GM23338 (cell line): ENCODE measurements at regions not wholly inside any gene's neighbourhood (a gene's known extent, or its start where the extent isn't known, plus 50 kb on each side); places are given as distances from the start of the nearest gene placed in this dataset.

ENCODE experiments used
- ATAC-seq: fragments of 200-7000 bp; cut with Tn5 transposase; 3 replicates; pipeline ENCODE4 v1.9.1; 2020
- DNase-seq: peaks from one replicate; pipeline ENCODE4 v3.0.0-alpha.2; 2015; ENCODE audit warnings: low spot score
- H2AFZ ChIP-seq: fragments of 200-600 bp; sonication (generic); 2 replicates; pipeline ENCODE4 v1.8.0; 2016; ENCODE audit warnings: antibody characterized with exemption, mild to moderate bottlenecking, moderate library complexity
- H3F3A ChIP-seq: fragments of 200-600 bp; sonication (generic); replicated peaks from 2 replicates; pipeline ENCODE4 v1.8.0; 2017; ENCODE audit warnings: antibody characterized with exemption, mixed run types, low read depth
- H3K27ac ChIP-seq: fragments of 200-600 bp; sonication (generic); 2 replicates; pipeline ENCODE4 v1.6.1; 2016; ENCODE audit warnings: low read depth
- H3K27me3 ChIP-seq: fragments of 200-600 bp; sonication (generic); 2 replicates; pipeline ENCODE4 v1.8.0; 2016; ENCODE audit warnings: mild to moderate bottlenecking, mixed run types, moderate library complexity; ENCODE audit not compliant: insufficient read depth
- H3K36me3 ChIP-seq: fragments of 200-600 bp; sonication (generic); 2 replicates; pipeline ENCODE4 v1.8.0; 2016; ENCODE audit warnings: mild to moderate bottlenecking; ENCODE audit not compliant: insufficient read depth
- H3K4me1 ChIP-seq: fragments of 200-600 bp; sonication (generic); 2 replicates; pipeline ENCODE4 v1.8.0; 2016; ENCODE audit warnings: mild to moderate bottlenecking, moderate library complexity; ENCODE audit not compliant: insufficient read depth
- H3K4me2 ChIP-seq: fragments of 200-600 bp; sonication (generic); 2 replicates; pipeline ENCODE4 v1.7.1; 2017; ENCODE audit warnings: mixed run types
- H3K4me3 ChIP-seq: fragments of 200-600 bp; sonication (generic); 2 replicates; pipeline ENCODE4 v1.6.1; 2016; ENCODE audit warnings: mixed run types
- H3K79me2 ChIP-seq: fragments of 200-600 bp; sonication (generic); replicated peaks from 2 replicates; pipeline ENCODE4 v1.8.0; 2017; ENCODE audit warnings: mild to moderate bottlenecking; ENCODE audit not compliant: insufficient read depth
- H3K9me2 ChIP-seq: fragments of 200-600 bp; sonication (generic); 2 replicates; pipeline ENCODE4 v1.8.0; 2017; ENCODE audit not compliant: insufficient read depth
- H4K20me1 ChIP-seq: fragments of 200-600 bp; sonication (generic); replicated peaks from 2 replicates; pipeline ENCODE4 v1.8.0; 2017; ENCODE audit warnings: mild to moderate bottlenecking; ENCODE audit not compliant: insufficient read depth
- H3K27ac Mint-ChIP-seq: 2 replicates; pipeline ENCODE4 v1.8.0; 2020; ENCODE audit warnings: inconsistent platforms, mild to moderate bottlenecking, moderate library complexity, mixed read lengths
- H3K27me3 Mint-ChIP-seq: 3 replicates; pipeline ENCODE4 v1.8.0; 2022; ENCODE audit warnings: low read depth, mild to moderate bottlenecking, moderate library complexity, mixed read lengths, inconsistent platforms; ENCODE audit not compliant: insufficient read depth, poor library complexity
- H3K36me3 Mint-ChIP-seq: 3 replicates; pipeline ENCODE4 v1.8.0; 2021; ENCODE audit warnings: low read depth, mild to moderate bottlenecking, inconsistent platforms, moderate library complexity, mixed read lengths
- H3K4me1 Mint-ChIP-seq: 3 replicates; pipeline ENCODE4 v1.8.0; 2020; ENCODE audit warnings: mild to moderate bottlenecking, inconsistent platforms, mixed read lengths
- H3K4me3 Mint-ChIP-seq: 3 replicates; pipeline ENCODE4 v1.8.0; 2021; ENCODE audit warnings: moderate library complexity, mild to moderate bottlenecking, inconsistent platforms, mixed read lengths
- H3K9me3 Mint-ChIP-seq: 3 replicates; pipeline ENCODE4 v1.8.0; 2020; ENCODE audit warnings: moderate library complexity, mild to moderate bottlenecking, inconsistent platforms, mixed read lengths
- CREB1 ChIP-seq: fragments of 250-450 bp; sonication (Bioruptor Pico); IDR thresholded peaks from 2 replicates; pipeline ENCODE4 v1.5.0; 2020; ENCODE audit warnings: low read depth, mild to moderate bottlenecking, moderate library complexity
- CTCF ChIP-seq, 2 experiments: fragments of 200-600 bp in 1 of 2; sonication (generic) in 1 of 2; conservative IDR thresholded peaks; 2 replicates each; pipeline versions ENCODE4 v1.5.1 to v1.6.1; 2016 to 2017; ENCODE audit warnings: antibody characterized with exemption in 2 of 2, low read depth in 2 of 2, mild to moderate bottlenecking in 2 of 2, moderate library complexity in 1 of 2
- EZH2 ChIP-seq: fragments of 200-600 bp; sonication (generic); IDR thresholded peaks from one replicate; pipeline ENCODE4 v1.8.0; 2017; ENCODE audit warnings: antibody characterized with exemption, mild to moderate bottlenecking, low read depth; ENCODE audit not compliant: unreplicated experiment
- EZH2phosphoT487 ChIP-seq: fragments of 200-600 bp; sonication (generic); IDR thresholded peaks from one replicate; pipeline ENCODE4 v1.8.1; 2018; ENCODE audit warnings: antibody characterized with exemption; ENCODE audit not compliant: unreplicated experiment
- JUNB ChIP-seq: IDR thresholded peaks from one replicate; pipeline ENCODE4 v1.6.1; 2016; ENCODE audit warnings: antibody characterized with exemption; ENCODE audit not compliant: unreplicated experiment
- NANOG ChIP-seq: IDR thresholded peaks from 2 replicates; pipeline ENCODE4 v1.6.1; 2016; ENCODE audit warnings: antibody characterized with exemption, borderline replicate concordance
- POLR2AphosphoS5 ChIP-seq: IDR thresholded peaks from 2 replicates; pipeline ENCODE4 v1.6.1; 2016; ENCODE audit warnings: antibody characterized with exemption, low read depth
- REST ChIP-seq: IDR thresholded peaks from one replicate; pipeline ENCODE4 v1.6.1; 2018; ENCODE audit warnings: antibody characterized with exemption; ENCODE audit not compliant: unreplicated experiment
- STAT1 ChIP-seq: IDR thresholded peaks from one replicate; pipeline ENCODE4 v1.6.1; 2016; ENCODE audit warnings: antibody characterized with exemption; ENCODE audit not compliant: unreplicated experiment
- ZNF114 ChIP-seq: fragments of 250-450 bp; sonication (Bioruptor Pico); IDR thresholded peaks from 2 replicates; pipeline ENCODE4 v1.5.0; 2020; ENCODE audit warnings: mild to moderate bottlenecking, moderate library complexity
- ZNF331 ChIP-seq: fragments of 250-450 bp; sonication (Bioruptor Pico); IDR thresholded peaks from 2 replicates; pipeline ENCODE4 v1.5.0; 2020; ENCODE audit warnings: low read depth, mild to moderate bottlenecking, moderate library complexity
- ZNF462 ChIP-seq: fragments of 250-450 bp; sonication (Bioruptor Pico); IDR thresholded peaks from 2 replicates; pipeline ENCODE4 v1.5.0; 2020; ENCODE audit warnings: mild to moderate bottlenecking, moderate library complexity

- no peaks in the 10 kb centered on the region for H3K4me1 ChIP-seq
- no peak overlapping the region for H2AFZ ChIP-seq
- no peaks in the 10 kb centered on the region for H3F3A ChIP-seq
- Mint-ChIP-seq H3K9me3 (no peaks in the 10 kb centered on the region), H3K4me3 (no peak overlapping the region), H3K27ac (no peak overlapping the region), H3K36me3 (no peaks in the 10 kb centered on the region), H3K4me1 (no peaks in the 10 kb centered on the region), H3K27me3 (peaks cover 2% of the 10 kb centered on the region)
- no peak for DNase-seq
- no peaks in the 10 kb centered on the region for H3K9me2 ChIP-seq
- no peaks in the 10 kb centered on the region for H4K20me1 ChIP-seq
- ATAC-seq: no peak
- no peaks in the 10 kb centered on the region for H3K36me3 ChIP-seq
- H3K4me3 ChIP-seq: no peak overlapping the region
- H3K4me2 ChIP-seq: no peak overlapping the region
- no peak overlapping the region for H3K27ac ChIP-seq
- TF ChIP-seq ZNF114 (CRISPR knock-in tag): no peak
- TF ChIP-seq CREB1 (CRISPR knock-in tag): no peak
- no peak for TF ChIP-seq EZH2
- no peak for TF ChIP-seq POLR2AphosphoS5
- no peak for TF ChIP-seq CTCF (conservative IDR thresholded peaks at IDR 0.05; ENCODE audit: low read depth in 2 of 2)
- TF ChIP-seq EZH2phosphoT487: no peak
- TF ChIP-seq NANOG: no peak
- H3K27me3 ChIP-seq: no peaks in the 10 kb centered on the region
- no peaks in the 10 kb centered on the region for H3K79me2 ChIP-seq
Observed at GRCh38 chr5:164370841-164371240, 865.4 kb downstream of the MAT2B start.

- Mint-ChIP-seq H3K9me3 (no peaks in the 10 kb centered on the region), H3K4me1 (no peaks in the 10 kb centered on the region), H3K4me3 (no peak overlapping the region), H3K36me3 (no peaks in the 10 kb centered on the region), H3K27me3 (peaks cover 2% of the 10 kb centered on the region), H3K27ac (no peak overlapping the region)
- H3K4me1 ChIP-seq: no peaks in the 10 kb centered on the region
- H3K36me3 ChIP-seq: no peaks in the 10 kb centered on the region
- H3K4me3 ChIP-seq: no peak overlapping the region
- H3F3A ChIP-seq: no peaks in the 10 kb centered on the region
- H3K9me2 ChIP-seq: no peaks in the 10 kb centered on the region
- no peak for DNase-seq
- ATAC-seq: no peak
- no peak overlapping the region for H3K27ac ChIP-seq
- H3K79me2 ChIP-seq: no peaks in the 10 kb centered on the region
- no peak overlapping the region for H2AFZ ChIP-seq
- no peaks in the 10 kb centered on the region for H4K20me1 ChIP-seq
- H3K4me2 ChIP-seq: no peak overlapping the region
- no peaks in the 10 kb centered on the region for H3K27me3 ChIP-seq
- TF ChIP-seq REST (no peak), JUNB (no peak), POLR2AphosphoS5 (no peak), NANOG (no peak), ZNF331 (CRISPR knock-in tag) (no peak), EZH2 (no peak), ZNF462 (CRISPR knock-in tag) (no peak), STAT1 (no peak)
Observed at GRCh38 chr5:164372892-164373291, 867.5 kb downstream of the MAT2B start.
